Endothelial cell of umbilical vein (primary cell): ENCODE measurements at regions not wholly inside any gene's neighbourhood (a gene's known extent, or its start where the extent isn't known, plus 50 kb on each side); places are given as distances from the start of the nearest gene placed in this dataset.

Experiments
- BruUV-seq: library from RNA; stranded (reverse); fragments of 400-500 nt; replicated peaks from 2 replicates; lab custom pipeline; 2021; lab: Mats Ljungman, UMichigan
- CTCF ChIA-PET: fragments of 300-600, 350-600 bp; sonication (Branson Sonifier 250); formaldehyde crosslinking; loops from one replicate; lab custom pipeline; 2021; ENCODE audit warnings: antibody characterized with exemption, inconsistent platforms; lab: Charles Lee
- POLR2A ChIA-PET: fragments of 300-600, 350-600 bp; sonication (Branson Sonifier 250); formaldehyde crosslinking; loops from one replicate; lab custom pipeline; 2021; ENCODE audit warnings: antibody characterized with exemption, inconsistent platforms; lab: Charles Lee
- DNase-seq: peaks from one replicate; pipeline ENCODE4 v3.0.0-alpha.2; 2011; ENCODE audit warnings: low read depth, low spot score
- FAIRE-seq: peaks from 2 replicates; lab custom pipeline; 2011; peaks lifted over from hg19 to GRCh38; lab: Jason Lieb, UNC
- H2AFZ ChIP-seq: 2 replicates; pipeline ENCODE4 v1.6.0; 2012; ENCODE audit warnings: low read depth, low read length, control low read depth, inconsistent platforms
- H3K27ac ChIP-seq: 2 replicates; pipeline ENCODE4 v1.5.1; 2011; ENCODE audit warnings: low read depth, mild to moderate bottlenecking, control low read depth, low read length, moderate library complexity; ENCODE audit not compliant: insufficient read depth
- H3K27me3 ChIP-seq, 2 experiments: 2 replicates each; pipeline versions ENCODE4 v1.6.0 to v1.6.1; 2011; ENCODE audit warnings: low read length in 2 of 2, mixed read lengths in 1 of 2; ENCODE audit not compliant: control insufficient read depth in 2 of 2, insufficient read depth in 2 of 2
- H3K36me3 ChIP-seq, 2 experiments: 2 replicates in 1 of 2; 3 replicates in 1 of 2; pipeline ENCODE4 v1.5.1; 2011; ENCODE audit warnings: low read length in 2 of 2, mild to moderate bottlenecking in 1 of 2, moderate library complexity in 1 of 2; ENCODE audit not compliant: control insufficient read depth in 2 of 2, insufficient read depth in 2 of 2; ENCODE audit errors: extremely low read depth in 1 of 2
- H3K4me1 ChIP-seq: 3 replicates; pipeline ENCODE4 v1.5.1; 2011; ENCODE audit warnings: mild to moderate bottlenecking, low read length; ENCODE audit not compliant: control insufficient read depth, insufficient read depth; ENCODE audit errors: extremely low read depth
- H3K4me2 ChIP-seq: 2 replicates; pipeline ENCODE4 v1.6.1; 2011; ENCODE audit warnings: low read length, control low read depth, mixed read lengths; ENCODE audit not compliant: insufficient read depth
- H3K4me3 ChIP-seq, 3 experiments: fragments of 200-600 bp in 1 of 3; sonication (generic), shearing (Covaris generic) in 1 of 3; replicated peaks in 1 of 3; 2 replicates each; pipeline ENCODE4 v1.5.1; 2011 to 2016; ENCODE audit warnings: control low read depth in 3 of 3, low read length in 3 of 3, mild to moderate bottlenecking in 2 of 3, inconsistent platforms in 1 of 3, low read depth in 1 of 3, moderate library complexity in 1 of 3; ENCODE audit not compliant: insufficient read depth in 1 of 3
- H3K79me2 ChIP-seq: 2 replicates; pipeline ENCODE4 v1.6.0; 2012; ENCODE audit warnings: low read length, inconsistent platforms; ENCODE audit not compliant: control insufficient read depth, insufficient read depth
- H3K9ac ChIP-seq: replicated peaks from 2 replicates; pipeline ENCODE3; 2011; ENCODE audit warnings: low read length, control low read depth; ENCODE audit not compliant: insufficient read depth; ENCODE audit errors: extremely low read depth
- H3K9me1 ChIP-seq: replicated peaks from 3 replicates; pipeline ENCODE4 v1.6.0; 2011; ENCODE audit warnings: mild to moderate bottlenecking, low read length; ENCODE audit not compliant: control insufficient read depth, insufficient read depth; ENCODE audit errors: extremely low read depth
- H3K9me3 ChIP-seq: replicated peaks from 2 replicates; pipeline ENCODE4 v1.5.1; 2012; ENCODE audit warnings: low read length, inconsistent platforms; ENCODE audit not compliant: control insufficient read depth, insufficient read depth
- H4K20me1 ChIP-seq: replicated peaks from 2 replicates; pipeline ENCODE3; 2011; ENCODE audit warnings: mild to moderate bottlenecking, low read length; ENCODE audit not compliant: control insufficient read depth, insufficient read depth; ENCODE audit errors: extremely low read depth
- EZH2 ChIP-seq: IDR thresholded peaks from 2 replicates; pipeline ENCODE4 v1.6.1; 2012; ENCODE audit warnings: borderline replicate concordance, low read depth, mild to moderate bottlenecking, moderate library complexity, low read length, inconsistent platforms; ENCODE audit not compliant: severe bottlenecking
- FOS ChIP-seq: IDR thresholded peaks from 2 replicates; pipeline ENCODE4 v1.6.1; 2011; ENCODE audit warnings: mild to moderate bottlenecking, low read length, moderate library complexity, borderline replicate concordance; ENCODE audit not compliant: insufficient read depth
- GATA2 ChIP-seq: IDR thresholded peaks from 2 replicates; pipeline ENCODE4 v1.7.0; 2011; ENCODE audit warnings: low read depth, mild to moderate bottlenecking, moderate library complexity, mixed read lengths, low read length; ENCODE audit not compliant: insufficient read length, insufficient read depth
- JUN ChIP-seq: IDR thresholded peaks from 2 replicates; pipeline ENCODE4 v1.6.1; 2011; ENCODE audit warnings: borderline replicate concordance, low read depth; ENCODE audit not compliant: insufficient read length, insufficient read depth
- MYC ChIP-seq: IDR thresholded peaks from one replicate; pipeline ENCODE4 v1.6.1; 2011; ENCODE audit warnings: mild to moderate bottlenecking, low read depth, low read length
- POLR2A ChIP-seq: IDR thresholded peaks from 2 replicates; pipeline ENCODE4 v1.6.1; 2012; ENCODE audit warnings: low read depth, mild to moderate bottlenecking, control low read depth, low read length
- POLR2AphosphoS5 ChIP-seq: IDR thresholded peaks from 2 replicates; pipeline ENCODE4 v1.6.1; 2012; ENCODE audit warnings: low read depth, mild to moderate bottlenecking, control low read depth, low read length, moderate library complexity; ENCODE audit not compliant: insufficient read depth
- dilution Hi-C: fragments of 300-500 bp; cut with MboI; formaldehyde crosslinking; loops from one replicate; pipeline ENCODE4 v1.15.0; 2019; ENCODE audit warnings: low sequenced_read_pairs; ENCODE audit not compliant: extremely low pct_ligation_motif_present
- intact Hi-C: fragments of 100-400 bp; cut with micrococcal nuclease; formaldehyde crosslinking; loops from one replicate; pipeline ENCODE4 v1.10.0; 2022
- TF ChIP-seq, protein P1 (sequence below), 2 donors: IDR thresholded peaks; 1 replicate in 1 of 2; 2 replicates in 1 of 2; pipeline ENCODE4 v1.5.1; 2011; ENCODE audit warnings: low read length in 2 of 2, mild to moderate bottlenecking in 2 of 2, moderate library complexity in 2 of 2, control low read depth in 1 of 2, inconsistent platforms in 1 of 2, low read depth in 1 of 2; ENCODE audit not compliant: insufficient read depth in 1 of 2; ENCODE audit errors: extremely low read depth in 1 of 2
- TF ChIP-seq, protein P2 (sequence below): IDR thresholded peaks from 2 replicates; pipeline ENCODE4 v1.6.1; 2011; ENCODE audit not compliant: insufficient read depth, insufficient read length

DNA sequence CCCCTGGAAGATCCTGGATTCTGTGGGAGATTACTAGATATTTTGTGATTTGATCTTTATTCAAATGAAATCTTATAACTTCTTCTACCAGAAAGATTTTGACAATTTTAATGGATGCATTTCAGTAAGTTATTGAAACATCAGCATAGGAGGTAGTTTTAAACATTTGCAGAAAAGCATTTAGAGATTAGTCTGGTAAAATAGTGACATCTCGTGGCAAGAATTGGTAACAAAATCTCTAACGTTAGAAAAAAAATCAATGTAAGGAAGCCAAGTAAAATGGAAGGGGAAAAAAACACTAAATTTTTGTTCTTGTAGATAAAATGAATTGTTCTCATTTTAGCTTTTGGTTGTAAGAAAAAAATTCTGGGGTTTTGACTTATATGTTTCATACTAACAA lies 73.3 kb downstream of the TASL start:
- FAIRE-seq (peak; percentile 93), DNase-seq (peak; percentile 46)
- no peaks in the 10 kb centered on the region for H4K20me1 ChIP-seq
- no peaks in the 10 kb centered on the region for H3K9me1 ChIP-seq
- H3K9ac ChIP-seq: no peak overlapping the region
- H3K36me3 ChIP-seq: no peaks in the 10 kb centered on the region
- no peak for TF ChIP-seq JUN
- TF ChIP-seq, protein P1, sequence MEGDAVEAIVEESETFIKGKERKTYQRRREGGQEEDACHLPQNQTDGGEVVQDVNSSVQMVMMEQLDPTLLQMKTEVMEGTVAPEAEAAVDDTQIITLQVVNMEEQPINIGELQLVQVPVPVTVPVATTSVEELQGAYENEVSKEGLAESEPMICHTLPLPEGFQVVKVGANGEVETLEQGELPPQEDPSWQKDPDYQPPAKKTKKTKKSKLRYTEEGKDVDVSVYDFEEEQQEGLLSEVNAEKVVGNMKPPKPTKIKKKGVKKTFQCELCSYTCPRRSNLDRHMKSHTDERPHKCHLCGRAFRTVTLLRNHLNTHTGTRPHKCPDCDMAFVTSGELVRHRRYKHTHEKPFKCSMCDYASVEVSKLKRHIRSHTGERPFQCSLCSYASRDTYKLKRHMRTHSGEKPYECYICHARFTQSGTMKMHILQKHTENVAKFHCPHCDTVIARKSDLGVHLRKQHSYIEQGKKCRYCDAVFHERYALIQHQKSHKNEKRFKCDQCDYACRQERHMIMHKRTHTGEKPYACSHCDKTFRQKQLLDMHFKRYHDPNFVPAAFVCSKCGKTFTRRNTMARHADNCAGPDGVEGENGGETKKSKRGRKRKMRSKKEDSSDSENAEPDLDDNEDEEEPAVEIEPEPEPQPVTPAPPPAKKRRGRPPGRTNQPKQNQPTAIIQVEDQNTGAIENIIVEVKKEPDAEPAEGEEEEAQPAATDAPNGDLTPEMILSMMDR (IDR thresholded peaks at IDR 0.05; ENCODE audit: extremely low read depth in 1 of 2, insufficient read depth in 1 of 2, low read depth in 1 of 2, low read length in 2 of 2): peak in 1 of 2 donors; percentile 8
- ChIA-PET POLR2A (no interaction called here), CTCF (interaction anchor here (0.7 to 2.6 kb wide), 4 partner anchors 228 to 362 kb away, joined by 3 to 21 read pairs (median 6); no protein-coding TSS in a partner anchor)
- intact Hi-C loops (loop anchor here (1.0 kb wide), 2 partner anchors 229 to 362 kb away; no protein-coding TSS in a partner anchor), dilution Hi-C loops (no loop called here)
- no peak overlapping the region for H2AFZ ChIP-seq
- H3K4me2 ChIP-seq: no peak overlapping the region
- no peaks in the 10 kb centered on the region for H3K79me2 ChIP-seq
- H3K4me1 ChIP-seq: no peaks in the 10 kb centered on the region
- H3K4me3 ChIP-seq: no peak overlapping the region
- H3K27ac ChIP-seq: no peak overlapping the region
- no TSS peak for BruUV-seq
- no peaks in the 10 kb centered on the region for H3K9me3 ChIP-seq
- H3K27me3 ChIP-seq: peaks cover 0 to 3% of the 10 kb centered on the region in 2 experiments

DNA sequence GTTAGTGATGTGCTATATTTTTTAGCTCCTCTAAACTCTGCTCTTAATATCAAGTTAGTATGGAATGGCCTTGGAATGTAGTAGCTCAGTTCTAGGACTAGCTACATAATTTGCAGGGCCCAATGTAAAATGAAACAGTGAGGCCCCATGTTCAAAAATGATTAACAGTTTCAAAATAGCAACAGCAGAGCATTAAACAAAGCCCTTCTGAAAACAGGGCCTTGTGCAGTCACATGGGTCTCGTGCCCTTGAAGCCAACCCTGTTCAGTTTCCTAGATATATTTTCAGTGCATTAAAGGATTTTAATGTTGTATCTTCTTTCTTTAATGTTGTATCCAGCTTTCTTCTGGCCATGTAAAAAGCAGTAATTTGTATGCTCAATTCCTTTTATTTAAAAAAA lies 82.1 kb downstream of the TASL start:
- Histone ChIP-seq H3K79me2 (no peaks in the 10 kb centered on the region), H3K4me1 (no peaks in the 10 kb centered on the region), H3K9me1 (no peaks in the 10 kb centered on the region), H4K20me1 (no peaks in the 10 kb centered on the region), H3K4me3 (no peak overlapping the region), H3K9me3 (no peaks in the 10 kb centered on the region), H3K27me3 (no peaks in the 10 kb centered on the region), H3K4me2 (no peak overlapping the region), H3K9ac (no peak overlapping the region), H3K36me3 (no peaks in the 10 kb centered on the region), H2AFZ (no peak overlapping the region), H3K27ac (no peak overlapping the region)
- POLR2A ChIA-PET: no interaction called here
- CTCF ChIA-PET: interaction anchor here (1.1 kb wide), 1 partner anchor 354 kb away, joined by 4 read pairs; no protein-coding TSS in a partner anchor
- peak; percentile 76 for FAIRE-seq
- TF ChIP-seq POLR2AphosphoS5: no peak
- TF ChIP-seq, protein P1 (IDR thresholded peaks at IDR 0.05; ENCODE audit: extremely low read depth in 1 of 2, insufficient read depth in 1 of 2, low read depth in 1 of 2, low read length in 2 of 2): no peak
- no peak for TF ChIP-seq JUN
- TF ChIP-seq, protein P2, sequence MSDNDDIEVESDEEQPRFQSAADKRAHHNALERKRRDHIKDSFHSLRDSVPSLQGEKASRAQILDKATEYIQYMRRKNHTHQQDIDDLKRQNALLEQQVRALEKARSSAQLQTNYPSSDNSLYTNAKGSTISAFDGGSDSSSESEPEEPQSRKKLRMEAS: no peak
- no peak for TF ChIP-seq FOS
- TF ChIP-seq MYC: no peak
- no peak for TF ChIP-seq EZH2
- no peak for TF ChIP-seq GATA2
- TF ChIP-seq POLR2A: no peak
- intact Hi-C loops: no loop called here
- dilution Hi-C loops: no loop called here
- DNase-seq: no peak
- BruUV-seq: no TSS peak
